HG02610 (cell line): ENCODE measurements at regions not wholly inside any gene's neighbourhood (a gene's known extent, or its start where the extent isn't known, plus 50 kb on each side); places are given as distances from the start of the nearest gene placed in this dataset.
"Not testable (repeated sequence)": the region's sequence is repeated elsewhere in the genome, so short reads cannot be mapped to it uniquely, and the experiment has no call there.

Experiments
- ATAC-seq: cut with Tn5 transposase; IDR thresholded peaks from one replicate; pipeline ENCODE4 v1.9.1; 2021; ENCODE audit warnings: mild to moderate bottlenecking, moderate library complexity; ENCODE audit not compliant: unreplicated experiment

DNA sequence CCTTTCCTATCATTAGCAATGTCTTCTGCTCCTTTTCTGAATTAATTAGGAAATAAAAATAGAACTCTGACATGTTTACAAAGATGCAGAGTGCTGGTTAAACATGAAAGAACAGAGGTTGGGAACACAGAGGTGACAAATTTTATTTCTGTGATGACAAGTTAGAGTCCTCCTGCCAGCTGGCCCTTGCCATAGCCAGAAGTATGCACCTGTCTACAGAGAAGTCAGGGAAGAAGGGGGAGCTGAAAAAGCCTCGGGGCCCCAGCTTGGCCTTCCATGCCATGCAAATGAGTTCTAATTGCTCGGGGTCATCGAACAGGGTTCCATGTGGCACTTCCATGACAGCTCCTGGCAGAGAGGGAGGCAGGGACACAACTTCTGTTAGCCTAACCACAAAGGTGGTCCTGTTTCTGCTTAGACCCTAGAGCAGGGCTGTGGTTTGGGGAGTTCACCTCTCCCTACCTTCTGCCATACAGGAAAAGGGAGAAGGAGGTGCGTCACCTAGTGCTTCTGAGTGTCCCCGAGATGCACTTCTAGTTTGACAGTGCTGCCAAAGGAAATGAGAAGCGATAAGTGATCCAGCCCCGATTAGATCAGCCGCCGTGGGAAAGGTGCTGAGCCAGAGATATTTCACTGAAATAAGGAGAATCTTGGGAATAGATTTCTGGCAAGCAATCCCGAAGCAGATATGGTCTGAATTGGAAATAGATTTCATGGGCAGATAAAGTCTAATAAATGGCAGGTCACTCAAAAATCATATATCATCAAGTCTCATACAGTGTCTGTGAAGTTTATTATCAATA, 155.8 kb upstream of the FOXN3 start:
- no peak for ATAC-seq

DNA sequence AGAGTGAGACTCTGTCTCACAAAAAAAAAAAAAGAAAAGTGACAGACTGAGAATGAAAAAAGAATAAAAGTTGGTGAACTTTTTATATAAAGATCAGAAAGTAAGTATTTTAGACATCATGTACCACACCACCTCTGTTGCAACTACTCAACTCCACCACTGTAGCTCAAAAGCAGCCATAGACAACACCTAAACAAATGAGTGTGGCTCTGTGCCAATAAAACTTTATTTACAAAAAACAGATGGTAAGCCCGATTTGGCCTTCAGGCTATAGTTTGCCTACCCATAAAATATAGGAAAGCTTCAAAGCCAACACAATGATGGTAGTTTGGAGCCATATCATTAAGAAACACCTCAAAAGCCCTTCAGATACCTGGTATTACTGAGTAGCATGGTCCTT, 154.5 kb upstream of the FOXN3 start:
- no peak for ATAC-seq

DNA sequence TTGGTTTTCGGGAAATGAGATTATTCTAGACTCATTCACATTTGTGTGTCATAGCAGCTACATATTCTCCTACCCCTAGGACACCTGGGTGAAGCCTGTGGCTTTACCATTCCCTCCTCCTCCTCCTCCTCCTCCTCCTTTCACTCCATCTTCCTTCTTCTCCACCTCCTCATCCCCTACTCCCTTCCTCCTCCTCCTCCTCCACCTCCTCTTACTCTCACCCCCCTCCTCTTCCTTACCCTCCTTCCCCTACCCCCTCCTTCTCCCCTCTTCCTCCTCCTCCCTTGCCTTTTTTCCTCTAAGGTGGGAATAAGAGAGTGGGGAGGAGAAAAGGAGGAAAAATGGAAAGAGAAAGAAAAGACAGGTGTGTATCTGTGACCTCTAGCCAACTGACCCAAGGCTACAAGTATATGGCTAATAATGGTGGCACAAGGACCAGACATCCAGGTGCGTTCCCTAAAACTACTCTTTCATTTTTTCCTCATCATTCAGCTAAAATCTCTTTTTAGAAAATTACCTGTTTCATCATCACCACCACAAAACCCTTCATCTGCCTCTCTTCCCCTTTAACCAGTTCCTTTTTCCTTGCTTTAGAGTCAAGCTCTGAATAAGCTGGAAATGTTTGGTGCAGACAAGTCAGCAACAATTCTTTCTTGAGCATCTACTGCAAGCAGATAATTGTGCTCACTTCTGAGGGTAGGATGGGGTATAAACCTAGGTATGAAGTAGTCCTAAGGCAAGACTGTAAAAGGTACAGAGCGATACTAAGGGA, 149.8 kb upstream of the FOXN3 start:
- ATAC-seq = no peak

DNA sequence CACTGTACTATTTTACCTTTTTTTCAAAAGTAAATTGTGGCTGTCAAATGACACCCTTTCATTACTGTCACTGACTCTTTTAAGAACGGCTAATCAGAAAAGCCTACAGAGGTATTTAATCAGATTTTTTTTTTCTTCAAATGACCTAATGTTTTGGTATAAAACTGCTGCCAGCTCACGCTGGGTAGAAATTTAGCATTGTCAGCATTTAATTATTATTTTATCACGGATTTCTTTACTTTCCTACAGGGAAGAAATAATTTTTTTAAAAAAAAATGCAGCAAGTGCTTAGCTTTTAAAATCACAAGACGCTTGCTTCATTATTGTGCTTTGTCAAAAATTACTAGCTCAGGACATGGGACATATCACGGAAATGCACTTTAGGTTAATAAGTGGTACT, 149.1 kb upstream of the FOXN3 start:
- ATAC-seq = no peak

DNA sequence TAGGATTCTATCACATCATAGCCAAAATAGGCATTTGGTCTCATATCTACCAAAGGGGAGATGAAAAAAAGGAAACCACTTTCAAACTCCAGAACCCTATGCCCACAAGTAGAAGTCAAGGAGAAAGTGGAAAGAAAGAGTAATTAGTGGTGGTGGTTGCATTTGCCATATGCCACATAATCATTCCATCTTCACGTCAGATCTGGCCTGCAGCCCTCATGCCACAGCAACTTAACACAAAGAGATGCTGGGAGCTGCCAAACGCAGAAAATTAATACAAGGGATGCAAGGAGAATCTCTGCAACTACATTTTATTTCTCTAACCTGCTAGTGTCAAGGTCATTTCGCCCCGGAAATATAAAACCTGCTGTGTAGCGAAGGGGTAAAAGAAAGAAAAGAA, 148.6 kb upstream of the FOXN3 start:
- no peak for ATAC-seq

DNA sequence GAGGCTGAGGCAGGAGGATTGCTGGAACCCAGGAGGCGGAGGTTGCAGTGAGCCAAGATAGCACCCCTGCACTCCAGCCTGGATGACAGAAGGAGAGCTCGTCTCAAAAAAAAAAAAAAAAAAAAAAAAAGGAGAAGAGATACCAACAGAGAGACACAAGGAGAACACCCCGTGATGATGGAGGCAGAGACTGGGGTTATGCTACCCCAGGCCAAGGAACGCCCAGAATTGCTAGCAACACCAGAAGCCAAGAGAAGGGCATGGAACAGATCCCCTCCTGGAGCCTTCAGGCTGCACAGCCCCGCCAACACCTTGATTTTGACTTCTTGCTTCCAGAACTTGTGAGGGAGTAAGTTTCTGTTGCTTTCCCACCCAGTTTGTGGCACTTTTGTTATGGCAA, 148.0 kb upstream of the FOXN3 start:
- no peak for ATAC-seq

DNA sequence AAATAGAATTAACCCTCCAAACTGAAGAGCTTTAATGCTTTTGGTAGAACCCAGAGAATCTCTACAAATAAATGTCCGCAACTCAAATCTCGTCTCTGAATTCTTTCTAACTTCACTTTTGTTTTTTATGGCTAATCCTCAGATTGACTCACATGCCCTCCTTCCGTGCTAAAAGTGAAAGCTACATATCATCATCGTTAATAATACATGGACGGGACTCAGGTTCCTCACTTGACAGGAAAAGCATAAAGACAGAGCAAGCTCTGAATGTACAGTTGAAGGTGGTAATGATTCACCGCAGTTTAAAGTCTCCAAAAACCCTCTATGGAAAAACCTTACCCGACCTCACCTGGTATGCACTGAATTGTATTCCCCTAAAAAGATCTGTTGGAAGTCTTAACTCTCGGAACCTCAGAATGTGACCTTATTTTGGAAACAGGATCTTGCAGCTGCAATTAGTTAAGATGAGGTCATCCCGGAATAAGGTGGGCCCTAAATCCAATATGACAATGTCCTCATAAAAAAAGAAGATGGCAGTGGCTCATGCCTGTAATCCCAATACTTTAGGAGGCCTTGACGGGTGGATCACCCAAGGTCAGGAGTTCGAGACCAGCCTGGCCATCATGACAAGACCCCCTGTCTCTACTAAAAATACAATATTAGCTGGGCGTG, 147.4 kb upstream of the FOXN3 start:
- peak; percentile 44 for ATAC-seq

DNA sequence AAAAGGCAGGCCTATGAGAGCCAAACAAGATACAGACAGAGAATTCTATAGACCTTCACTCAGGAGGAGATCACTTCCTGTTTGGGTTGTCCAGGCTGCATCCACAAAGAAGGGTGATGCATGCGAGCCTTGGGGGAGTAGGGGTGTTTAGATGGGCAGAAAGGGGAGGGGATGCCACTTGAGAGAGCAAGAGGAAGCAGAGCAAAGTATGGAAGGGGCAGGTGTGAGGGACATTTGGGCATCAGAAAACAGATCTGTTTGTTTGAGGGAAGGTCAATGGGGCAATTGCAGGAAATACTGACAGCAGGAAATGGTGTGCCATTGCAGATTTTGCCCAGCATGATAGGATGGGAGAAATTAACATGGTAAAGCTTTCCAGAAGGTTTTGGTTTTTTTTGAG, 146.4 kb upstream of the FOXN3 start:
- ATAC-seq = no peak

DNA sequence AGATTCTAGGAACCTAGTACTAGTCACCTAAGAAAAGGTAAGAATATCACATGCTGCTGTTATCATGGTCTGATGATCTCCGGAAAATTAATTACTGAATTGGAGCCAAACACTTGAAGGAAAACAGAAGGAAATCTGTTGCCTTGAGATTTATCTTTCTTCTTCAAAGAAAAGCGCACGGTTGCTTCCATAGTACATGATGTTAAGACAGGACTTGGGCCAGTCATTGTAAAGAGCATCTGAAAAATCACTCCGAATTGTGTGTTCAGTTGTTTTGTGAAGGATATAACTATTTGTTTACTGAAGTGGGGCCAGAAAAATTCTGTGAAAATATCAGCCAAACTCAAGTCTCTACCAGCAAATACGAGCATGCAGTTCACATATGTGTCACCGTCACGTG, 134.9 kb upstream of the FOXN3 start:
- ATAC-seq = no peak

DNA sequence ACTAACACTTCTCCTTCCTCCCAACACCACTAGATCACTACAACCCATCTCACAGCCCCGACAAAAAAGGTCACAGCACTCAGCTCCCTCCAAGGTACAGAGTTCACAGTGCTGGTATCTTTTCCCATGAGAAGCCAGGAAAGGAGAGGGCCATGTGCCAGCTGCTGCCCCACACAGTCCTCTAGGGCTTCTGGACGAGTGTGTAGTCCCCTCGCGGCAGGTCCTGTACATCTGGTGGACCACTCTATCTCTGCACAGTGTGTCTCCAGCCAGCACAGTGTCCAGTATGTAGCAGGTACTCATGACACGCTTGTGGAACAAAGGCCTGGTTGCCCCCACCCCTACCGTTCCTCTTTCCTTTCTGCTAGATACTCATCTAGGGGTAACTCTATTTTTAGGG, 134.4 kb upstream of the FOXN3 start:
- no peak for ATAC-seq

DNA sequence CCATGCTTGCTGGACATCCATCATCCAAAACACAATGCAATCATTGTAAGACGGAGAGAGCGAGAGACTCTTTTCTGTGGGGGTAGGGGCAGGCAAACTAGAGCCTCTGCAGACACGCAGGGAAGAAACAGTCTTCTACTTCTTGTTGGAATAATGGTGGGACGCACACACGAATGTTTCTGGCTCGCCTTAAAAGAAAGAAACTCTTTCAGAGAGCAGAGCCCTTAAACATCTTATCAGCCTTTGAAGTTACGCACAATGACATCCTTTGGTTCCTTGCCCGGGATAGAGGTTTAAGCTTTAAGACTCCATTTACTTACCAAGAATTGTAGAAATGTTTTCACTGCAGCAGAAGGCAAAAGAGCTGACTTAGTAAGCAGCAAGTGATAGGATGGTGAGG, 133.8 kb upstream of the FOXN3 start:
- ATAC-seq = no peak

DNA sequence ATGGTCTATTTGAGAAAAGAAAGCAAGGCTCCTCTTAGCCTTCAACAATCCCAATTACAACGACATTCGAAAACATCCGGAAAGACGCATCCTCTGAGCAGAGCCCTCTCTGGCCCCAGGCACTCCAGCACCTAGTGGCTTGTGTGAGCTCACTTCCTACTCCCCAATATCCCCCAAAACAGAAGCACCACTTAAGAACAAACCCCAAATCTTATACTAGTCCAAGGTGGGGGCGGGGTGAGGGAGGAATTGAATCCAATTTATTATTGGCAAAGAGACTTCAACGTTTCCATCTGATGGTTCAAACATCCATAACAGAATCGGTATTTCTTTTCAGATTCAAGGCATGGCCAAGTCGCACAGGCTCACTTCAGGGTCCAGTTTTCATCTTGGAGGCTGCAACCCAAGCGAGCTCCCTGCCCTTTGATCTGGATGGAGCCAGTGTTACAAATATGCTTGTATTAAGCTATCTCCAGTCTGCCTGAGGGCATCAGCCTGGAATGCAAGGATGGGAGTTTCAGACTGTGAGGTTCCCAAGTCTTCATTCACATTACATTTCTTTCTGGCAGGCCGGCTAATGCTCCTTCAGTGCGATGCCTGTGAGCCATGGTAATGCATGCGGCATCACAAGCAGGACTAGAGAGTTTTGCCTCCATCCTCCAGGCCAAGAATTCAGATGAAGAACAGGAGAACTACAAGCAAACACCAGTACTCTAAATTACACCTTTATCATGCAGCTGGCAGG, 132.5 kb upstream of the FOXN3 start:
- no peak for ATAC-seq

DNA sequence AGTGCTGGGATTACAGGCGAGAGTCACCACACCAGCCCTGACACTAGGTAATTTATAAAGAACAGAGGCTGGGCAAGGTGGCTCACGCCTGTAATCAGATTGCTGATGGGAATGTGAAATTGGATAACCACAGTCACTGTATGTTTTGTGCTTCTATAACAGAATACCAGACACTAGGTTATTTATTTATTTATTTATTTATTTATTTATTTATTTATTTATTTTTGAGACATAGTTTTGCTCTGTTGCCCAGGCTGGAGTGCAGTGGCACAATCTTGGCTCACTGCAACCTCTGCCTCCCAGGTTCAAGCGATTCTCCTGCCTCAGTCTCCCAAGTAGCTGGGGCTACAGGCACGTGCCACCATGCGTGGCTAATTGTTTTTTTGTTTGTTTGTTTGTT, 130.0 kb upstream of the FOXN3 start:
- not testable (repeated sequence) for ATAC-seq

DNA sequence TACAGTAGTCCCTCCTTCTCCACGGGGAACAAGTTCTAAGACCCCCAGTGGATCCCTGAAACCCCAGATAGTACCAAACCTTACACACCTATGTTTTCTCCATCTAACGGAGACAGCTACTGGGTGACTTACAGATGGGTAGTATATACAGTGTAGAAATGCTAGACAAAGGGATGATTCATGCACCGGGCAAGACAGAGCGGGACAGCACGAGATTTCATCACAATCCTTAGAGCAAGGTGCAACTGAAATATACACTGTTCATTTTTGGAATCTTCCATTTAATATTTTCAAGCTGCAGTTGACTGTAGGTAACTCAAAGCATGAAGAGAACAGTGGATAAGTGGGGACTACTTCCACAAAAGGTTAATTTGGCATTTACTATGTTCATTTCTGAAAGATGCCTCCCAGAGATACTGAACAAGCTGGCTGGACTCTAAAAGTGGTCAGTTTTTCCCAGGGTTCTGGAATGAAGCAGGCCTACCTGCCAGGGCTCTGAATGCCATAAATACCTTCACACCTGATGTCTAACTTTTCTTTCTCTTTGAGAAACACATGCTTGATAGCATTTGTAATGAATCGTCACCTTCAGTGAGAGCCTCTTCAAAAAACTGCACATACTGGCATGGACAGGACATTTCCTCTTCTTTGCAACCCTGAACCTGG, 127.7 kb upstream of the FOXN3 start:
- no peak for ATAC-seq

DNA sequence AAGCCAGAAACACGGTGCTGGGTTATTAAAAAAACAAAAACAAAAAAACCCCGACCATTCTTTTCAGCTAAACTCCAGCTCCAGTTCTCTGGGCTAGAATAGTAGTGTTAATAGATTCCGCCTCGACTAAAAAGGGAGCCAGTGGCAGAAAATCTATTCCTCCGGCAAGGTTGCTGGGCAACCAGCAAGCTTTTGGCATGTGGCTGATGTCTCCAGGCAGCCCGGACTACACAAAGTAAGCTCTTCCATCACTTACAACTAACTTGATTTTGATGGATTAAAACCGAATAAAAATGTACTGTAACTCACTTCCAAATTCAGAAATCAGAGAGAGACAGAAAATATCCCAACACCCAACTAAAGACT, 126.4 kb upstream of the FOXN3 start:
- ATAC-seq = no peak

DNA sequence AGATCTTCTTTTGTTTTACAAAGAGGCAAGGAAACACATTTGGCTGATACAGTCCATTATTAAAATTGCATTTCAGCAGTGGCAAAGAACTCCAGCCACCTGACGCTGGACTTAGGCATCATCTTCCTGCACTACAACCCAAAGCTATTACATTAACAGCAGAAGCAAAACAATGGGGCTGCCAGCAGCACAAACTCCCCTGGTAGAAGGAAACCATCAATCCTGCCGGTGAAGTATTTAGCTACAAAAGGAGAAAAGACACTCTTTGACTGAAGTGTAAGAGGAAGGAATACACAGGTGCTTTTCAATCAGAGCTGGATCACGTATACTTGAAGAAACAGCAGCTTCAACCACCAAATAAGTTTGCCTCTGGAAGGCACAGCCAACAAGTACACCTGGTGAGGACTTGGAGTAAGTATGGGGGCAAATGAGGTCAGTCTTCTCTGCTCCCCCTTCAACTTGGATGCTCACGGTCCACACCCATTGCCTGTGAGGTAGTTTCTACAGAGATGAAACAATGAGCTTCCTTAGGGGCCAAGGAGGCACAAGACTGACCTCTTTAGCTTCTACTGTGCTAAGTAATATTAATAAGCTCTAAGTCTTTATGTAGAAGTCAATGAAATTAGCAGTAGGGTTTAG, 125.9 kb upstream of the FOXN3 start:
- no peak for ATAC-seq

DNA sequence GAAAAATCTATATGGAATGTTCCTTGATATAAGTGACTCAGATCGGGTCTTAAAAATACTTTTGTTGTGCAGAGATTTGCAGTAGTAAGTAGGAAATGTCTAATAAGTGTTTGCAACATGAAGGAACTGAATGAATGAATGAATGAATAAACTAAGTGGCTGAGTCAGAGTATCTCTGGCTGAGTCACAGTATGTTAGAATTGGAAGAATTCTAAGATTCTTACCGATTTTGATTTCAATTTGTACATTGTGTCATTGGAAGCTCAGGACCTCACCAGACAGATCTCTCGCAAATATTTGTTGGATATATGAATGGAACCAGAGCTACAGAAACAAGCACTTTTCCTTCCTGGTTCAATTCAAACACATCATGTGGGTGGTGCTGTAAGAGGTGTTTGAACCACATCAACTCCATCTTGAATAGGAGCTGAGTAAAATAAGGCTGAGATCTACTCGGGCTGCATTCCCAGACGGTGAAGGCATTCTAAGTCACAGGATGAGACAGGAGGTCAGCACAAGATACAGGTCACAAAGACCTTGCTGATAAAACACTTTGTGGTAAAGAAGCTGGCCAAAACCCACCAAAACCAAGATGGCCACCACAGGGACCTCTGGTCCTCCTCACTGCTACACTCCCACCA, 123.9 kb upstream of the FOXN3 start:
- ATAC-seq = no peak

DNA sequence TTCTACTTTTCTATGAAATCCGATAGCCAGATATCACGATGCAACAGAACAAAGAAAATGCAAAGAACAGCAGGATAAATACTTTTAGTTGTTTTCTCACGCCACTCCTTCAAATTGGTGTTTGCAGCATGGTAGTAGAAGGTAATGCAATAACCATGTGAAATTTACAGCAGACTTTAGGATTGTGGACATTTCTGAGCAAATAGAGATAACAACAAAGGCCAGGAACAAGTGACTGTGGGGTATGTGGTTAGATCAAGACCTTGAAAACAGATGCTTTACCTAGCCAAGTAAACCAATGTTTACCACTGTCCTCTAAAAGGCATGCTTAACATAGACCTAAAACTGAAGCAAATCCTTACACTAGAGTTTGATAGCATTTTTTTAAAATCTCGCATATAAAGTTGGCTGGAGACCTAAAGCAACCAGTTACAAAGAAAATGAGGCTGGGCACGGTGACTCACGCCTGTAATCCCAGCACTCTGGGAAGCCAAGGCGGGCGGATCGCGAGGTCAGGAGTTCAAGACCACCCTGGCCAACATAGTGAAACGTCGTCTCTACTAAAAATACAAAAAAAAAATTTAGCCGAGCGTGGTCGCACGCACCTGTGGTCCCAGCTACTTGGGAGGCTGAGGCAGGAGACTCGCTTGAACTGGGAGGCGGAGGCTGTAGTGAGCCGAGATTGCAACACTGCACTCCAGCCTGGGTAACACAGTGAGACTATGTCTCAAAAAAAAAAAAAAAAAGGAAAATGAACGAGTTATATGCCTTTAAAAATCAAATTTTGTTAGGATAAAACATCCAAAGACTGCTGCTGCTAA, 123.2 kb upstream of the FOXN3 start:
- no peak for ATAC-seq

DNA sequence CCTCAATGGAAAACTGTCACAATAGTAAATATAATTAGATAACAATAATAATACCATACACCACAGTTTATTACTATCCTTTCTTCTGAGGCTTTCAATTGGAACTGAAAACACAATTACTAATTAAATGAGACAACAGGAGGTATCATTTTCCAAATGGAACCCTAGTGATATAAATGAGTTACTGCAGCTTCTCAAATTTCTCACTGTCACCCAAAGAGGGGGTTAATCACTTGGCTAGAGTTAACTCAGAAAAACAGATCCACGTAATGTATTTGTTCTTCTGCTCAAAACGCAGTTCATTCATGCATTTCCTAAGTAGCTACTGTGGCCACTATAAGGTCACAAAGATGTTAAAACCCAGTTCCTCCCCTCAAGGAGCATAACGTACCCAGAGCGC, 120.9 kb upstream of the FOXN3 start:
- ATAC-seq = no peak
